HG03521 (cell line): ENCODE measurements at regions not wholly inside any gene's neighbourhood (a gene's known extent, or its start where the extent isn't known, plus 50 kb on each side); places are given as distances from the start of the nearest gene placed in this dataset.

Experiments used
- ATAC-seq: cut with Tn5 transposase; IDR thresholded peaks from one replicate; pipeline ENCODE4 v1.9.1; 2021; ENCODE audit warnings: mild to moderate bottlenecking, moderate library complexity; ENCODE audit not compliant: unreplicated experiment

DNA sequence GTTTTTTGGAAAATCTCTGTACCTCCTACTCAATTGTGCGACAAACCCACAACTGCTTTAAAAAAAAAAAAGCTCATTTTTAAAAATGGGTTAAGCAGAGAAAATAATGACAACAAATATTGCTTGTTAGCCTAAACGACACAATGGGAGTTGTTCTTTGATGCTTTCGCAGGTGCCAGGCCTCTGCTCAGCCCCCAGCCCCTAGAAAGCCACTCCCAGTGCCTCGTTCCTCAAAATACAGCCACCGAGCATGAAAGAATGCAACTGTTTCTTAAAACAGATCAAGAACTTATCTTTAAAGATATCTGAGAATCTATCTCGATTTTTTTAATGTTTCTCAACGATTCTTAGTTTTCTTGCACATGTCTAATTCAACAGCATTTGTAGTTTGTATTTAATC lies 85.2 kb upstream of the PFKP start:
- ATAC-seq: no peak

GRCh38 chr10:2981361-2981801 lies 86.0 kb upstream of the PFKP start:
- ATAC-seq: no peak

GRCh38 chr10:2980791-2981360 lies 86.5 kb upstream of the PFKP start:
- peak; percentile 38 for ATAC-seq

DNA sequence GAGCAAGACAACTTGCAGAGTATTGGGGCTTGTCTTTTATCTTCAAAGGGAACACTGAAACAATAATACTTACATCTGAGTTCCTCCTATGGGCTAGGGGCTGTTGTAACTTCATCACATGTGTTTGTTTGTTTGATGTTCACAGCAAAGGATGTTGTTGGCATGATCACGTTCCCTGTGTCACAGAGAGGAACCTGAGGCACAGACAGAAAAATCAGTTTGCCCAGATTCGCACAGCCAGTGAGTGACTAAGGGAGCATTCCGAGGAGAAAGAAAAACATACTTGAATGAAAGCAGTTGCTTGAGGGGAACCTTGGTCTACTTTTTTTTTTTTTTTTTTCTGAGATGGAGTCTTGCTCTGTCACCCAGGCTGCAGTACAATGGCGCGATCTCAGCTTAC lies 87.2 kb upstream of the PFKP start:
- ATAC-seq: no peak

DNA sequence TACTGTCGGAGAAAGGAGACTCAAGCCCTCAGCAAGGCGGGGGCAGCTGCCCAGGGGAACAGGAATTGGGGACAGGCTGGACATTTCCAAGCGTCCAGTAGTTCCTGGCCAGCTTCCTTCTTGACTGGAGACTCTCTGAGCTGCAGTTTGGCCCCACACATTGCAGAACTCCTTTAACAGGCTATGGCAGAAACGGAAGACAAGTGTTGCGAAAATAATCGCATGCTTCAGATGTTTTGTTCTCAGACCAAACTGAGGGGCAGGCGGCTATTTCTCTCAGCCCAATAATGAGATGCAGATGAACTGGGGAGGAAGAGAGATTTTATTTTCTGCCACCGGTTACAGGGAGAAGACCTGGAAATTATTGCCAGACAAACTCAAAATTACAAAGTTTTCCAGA lies 88.0 kb upstream of the PFKP start:
- no peak for ATAC-seq

GRCh38 chr10:2978574-2979273 lies 88.6 kb upstream of the PFKP start:
- ATAC-seq: no peak

GRCh38 chr10:2978111-2978510 lies 89.2 kb upstream of the PFKP start:
- peak; percentile 39 for ATAC-seq

GRCh38 chr10:2974503-2975207 lies 92.7 kb upstream of the PFKP start:
- no peak for ATAC-seq

- ATAC-seq: no peak
Observed at GRCh38 chr10:2974083-2974482, 93.3 kb upstream of the PFKP start.

- no peak for ATAC-seq
Observed at GRCh38 chr10:2972810-2973209, 94.5 kb upstream of the PFKP start.

- no peak for ATAC-seq
Observed at GRCh38 chr10:2972216-2972615, 95.1 kb upstream of the PFKP start.

- ATAC-seq: no peak
Observed at GRCh38 chr10:2970190-2970823, 97.0 kb upstream of the PFKP start.

GRCh38 chr10:2968401-2969058 lies 98.8 kb upstream of the PFKP start:
- ATAC-seq: no peak

- ATAC-seq: no peak
Observed at GRCh38 chr10:2966134-2966533, 101.2 kb upstream of the PFKP start.

DNA sequence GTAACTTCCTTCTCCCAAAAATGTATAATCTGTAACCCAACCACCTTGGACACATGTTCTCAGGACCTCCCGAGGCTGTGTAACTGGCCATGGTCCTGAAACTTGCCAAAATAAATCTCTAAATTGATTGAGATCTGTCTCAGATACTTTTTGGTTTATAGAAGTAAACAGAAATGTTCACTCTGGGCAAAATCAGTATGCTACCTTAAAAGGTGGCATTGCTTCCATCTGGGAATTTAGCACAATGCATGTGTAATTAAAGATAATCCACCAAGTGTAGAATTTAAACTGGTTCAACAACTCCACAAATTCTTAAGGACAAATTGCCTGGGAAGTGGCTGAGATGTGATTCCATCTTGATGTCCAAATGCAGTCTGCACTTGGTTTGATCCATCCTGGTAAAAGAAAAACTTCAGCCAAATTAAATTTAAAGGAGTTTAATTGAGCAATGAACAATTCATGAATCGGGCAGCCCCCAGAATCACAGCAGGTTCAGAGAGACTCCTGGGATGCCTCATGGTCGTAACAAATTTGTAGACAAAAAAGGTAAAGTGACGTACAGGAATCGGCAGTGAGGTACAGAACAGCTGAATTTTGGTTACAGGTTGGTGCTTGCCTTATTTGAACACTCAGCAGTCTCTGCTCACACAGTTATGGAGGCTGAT lies 102.6 kb upstream of the PFKP start:
- no peak for ATAC-seq

DNA sequence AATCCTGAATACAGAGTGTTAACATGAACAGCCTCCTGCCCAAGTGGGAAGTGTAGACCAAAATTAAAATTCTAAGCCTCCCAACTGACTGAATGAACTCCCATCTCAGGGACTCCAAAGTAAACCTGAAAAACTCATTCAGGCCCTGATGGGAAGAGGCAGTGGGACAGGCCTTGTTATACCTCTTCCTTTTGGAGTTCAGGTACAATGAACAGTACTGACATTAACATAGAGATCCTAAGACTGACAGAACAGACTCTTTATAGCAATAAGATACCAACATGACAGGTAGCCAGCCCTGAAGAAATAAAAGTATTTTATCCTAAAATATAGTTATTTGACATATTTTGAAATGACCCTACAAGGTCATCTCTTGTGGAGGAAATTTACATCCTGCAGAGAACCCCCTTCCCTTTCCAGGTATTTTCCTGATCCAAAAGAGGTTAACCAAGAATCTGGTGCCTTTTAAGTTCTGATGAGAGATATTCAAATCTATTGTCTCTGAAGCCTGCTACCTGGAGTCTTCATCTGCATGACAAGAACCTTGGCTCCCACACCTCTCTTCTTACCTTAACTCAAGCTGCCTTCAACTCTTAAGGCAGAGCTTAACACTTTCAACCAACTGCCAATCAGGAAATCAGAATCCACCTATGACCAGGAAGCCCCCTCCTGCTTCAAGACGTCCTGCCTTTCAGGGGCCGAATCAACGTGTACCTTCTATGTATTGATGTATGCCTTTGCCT lies 103.3 kb upstream of the PFKP start:
- no peak for ATAC-seq

DNA sequence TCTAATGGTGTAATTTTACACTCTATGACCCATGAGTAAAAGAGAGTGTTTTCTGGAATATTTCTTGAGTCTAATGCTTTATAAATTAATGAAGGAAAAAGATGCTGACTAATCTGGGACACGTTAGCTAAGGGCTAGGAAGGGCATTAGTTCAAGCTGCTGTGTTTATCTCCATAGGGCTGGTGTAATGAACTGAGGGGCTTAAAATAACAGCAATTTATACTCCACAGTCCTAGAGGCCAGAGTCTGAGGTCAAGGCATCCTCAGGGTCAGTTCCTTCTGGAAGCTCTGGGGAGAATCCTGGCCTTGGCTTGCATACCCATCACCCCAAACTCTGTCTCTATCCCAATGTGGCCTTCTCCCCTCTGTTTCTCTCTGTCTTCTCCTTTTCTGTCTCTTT lies 105.2 kb upstream of the PFKP start:
- ATAC-seq: no peak

DNA sequence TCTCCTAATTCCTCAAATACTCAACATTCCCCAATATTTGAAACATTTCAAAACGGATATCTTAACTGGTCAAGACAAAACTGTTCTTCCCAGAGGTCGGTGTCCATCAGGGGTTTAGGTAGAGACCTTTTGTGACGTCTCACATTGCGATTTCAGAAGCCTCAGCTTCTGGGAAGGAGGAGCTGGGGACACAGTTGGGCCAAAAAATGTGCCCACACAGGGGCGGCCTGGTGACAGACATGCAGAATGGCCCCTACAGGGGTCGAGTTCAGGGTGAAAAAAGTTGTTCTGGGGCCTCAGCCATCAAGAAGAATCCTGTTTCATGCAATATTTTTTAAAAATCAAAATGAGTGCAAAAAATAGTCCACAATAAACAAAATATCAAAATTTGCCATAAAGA lies 108.7 kb upstream of the PFKP start:
- ATAC-seq: no peak

DNA sequence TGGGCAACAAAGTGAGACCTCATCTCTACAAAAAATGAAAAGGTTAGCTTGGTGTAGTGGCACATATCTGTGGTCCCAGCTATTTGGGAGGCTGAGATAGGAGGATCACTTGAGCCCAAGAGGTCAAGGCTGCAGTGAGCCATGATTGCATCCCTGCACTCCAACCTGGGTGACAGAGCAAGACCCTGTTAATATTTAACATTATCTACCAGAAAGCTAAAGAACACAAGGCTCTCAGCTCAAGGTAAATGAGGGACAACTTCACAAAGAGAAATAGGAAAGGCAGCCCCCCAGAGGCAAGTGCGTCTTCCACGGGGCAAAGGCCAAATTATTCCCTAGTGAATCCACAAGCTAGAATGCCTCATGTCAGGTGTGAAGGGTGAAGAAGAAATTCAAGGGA lies 109.6 kb upstream of the PFKP start:
- ATAC-seq: no peak

GRCh38 chr10:2955064-2955463 lies 112.3 kb upstream of the PFKP start:
- ATAC-seq: no peak
